ENCODE measurements at regions not wholly inside any gene's neighbourhood (a gene's known extent, or its start where the extent isn't known, plus 50 kb on each side); places are given as distances from the start of the nearest gene placed in this dataset.

DNA sequence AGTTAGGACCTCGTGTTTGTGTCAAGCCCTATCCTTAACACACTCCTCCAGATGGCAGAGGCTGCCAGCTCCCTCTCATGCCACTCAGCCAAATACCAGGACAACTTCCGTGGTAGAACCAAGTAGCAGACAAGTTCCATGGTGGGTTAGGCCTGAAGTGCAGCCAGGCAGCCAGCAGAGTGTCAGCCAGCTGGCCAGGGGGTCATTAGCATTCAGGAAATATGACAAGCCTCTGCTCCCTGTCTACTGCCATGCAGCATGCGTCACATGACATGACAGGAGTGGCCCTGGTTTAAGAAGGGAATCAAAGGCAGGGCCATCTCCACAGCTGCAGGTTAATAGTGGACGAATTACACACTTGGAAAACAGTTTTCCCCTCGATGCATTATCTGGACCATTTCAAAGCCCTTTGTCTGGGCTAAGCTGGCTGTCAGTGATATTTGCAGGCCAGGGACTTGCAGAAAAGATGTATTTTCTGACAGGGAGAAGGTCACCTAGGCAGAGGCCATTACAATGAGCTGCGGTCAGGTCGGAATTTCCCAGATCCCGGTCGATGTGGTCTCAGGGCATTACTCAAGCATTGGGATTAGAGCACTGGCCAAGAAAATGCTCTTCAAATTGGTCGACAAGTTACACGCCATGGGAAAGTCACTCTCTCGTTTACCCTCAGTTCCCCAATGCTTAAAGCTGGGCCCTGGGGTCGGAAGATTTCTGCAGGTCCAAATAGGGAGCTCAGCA lies 461.7 kb upstream of the CADM1 start:
- TF ChIP-seq, protein P1, sequence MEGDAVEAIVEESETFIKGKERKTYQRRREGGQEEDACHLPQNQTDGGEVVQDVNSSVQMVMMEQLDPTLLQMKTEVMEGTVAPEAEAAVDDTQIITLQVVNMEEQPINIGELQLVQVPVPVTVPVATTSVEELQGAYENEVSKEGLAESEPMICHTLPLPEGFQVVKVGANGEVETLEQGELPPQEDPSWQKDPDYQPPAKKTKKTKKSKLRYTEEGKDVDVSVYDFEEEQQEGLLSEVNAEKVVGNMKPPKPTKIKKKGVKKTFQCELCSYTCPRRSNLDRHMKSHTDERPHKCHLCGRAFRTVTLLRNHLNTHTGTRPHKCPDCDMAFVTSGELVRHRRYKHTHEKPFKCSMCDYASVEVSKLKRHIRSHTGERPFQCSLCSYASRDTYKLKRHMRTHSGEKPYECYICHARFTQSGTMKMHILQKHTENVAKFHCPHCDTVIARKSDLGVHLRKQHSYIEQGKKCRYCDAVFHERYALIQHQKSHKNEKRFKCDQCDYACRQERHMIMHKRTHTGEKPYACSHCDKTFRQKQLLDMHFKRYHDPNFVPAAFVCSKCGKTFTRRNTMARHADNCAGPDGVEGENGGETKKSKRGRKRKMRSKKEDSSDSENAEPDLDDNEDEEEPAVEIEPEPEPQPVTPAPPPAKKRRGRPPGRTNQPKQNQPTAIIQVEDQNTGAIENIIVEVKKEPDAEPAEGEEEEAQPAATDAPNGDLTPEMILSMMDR (conservative IDR thresholded peaks at IDR 0.05; ENCODE audit: low read depth in 2 of 2), result no peak
- no peak for TF ChIP-seq ZNF331 (CRISPR knock-in tag; IDR thresholded peaks at IDR 0.05; ENCODE audit: low read depth)
- TF ChIP-seq EZH2phosphoT487 (IDR thresholded peaks at IDR 0.05; ENCODE audit: unreplicated experiment), result no peak
- no peak for TF ChIP-seq POLR2AphosphoS5 (IDR thresholded peaks at IDR 0.05; ENCODE audit: low read depth)
- no peak for TF ChIP-seq CREB1 (CRISPR knock-in tag; IDR thresholded peaks at IDR 0.05; ENCODE audit: low read depth)
- TF ChIP-seq EZH2 (IDR thresholded peaks at IDR 0.05; ENCODE audit: low read depth, unreplicated experiment), result no peak
